ENCODE measurements at regions not wholly inside any gene's neighbourhood (a gene's known extent, or its start where the extent isn't known, plus 50 kb on each side); places are given as distances from the start of the nearest gene placed in this dataset.

DNA sequence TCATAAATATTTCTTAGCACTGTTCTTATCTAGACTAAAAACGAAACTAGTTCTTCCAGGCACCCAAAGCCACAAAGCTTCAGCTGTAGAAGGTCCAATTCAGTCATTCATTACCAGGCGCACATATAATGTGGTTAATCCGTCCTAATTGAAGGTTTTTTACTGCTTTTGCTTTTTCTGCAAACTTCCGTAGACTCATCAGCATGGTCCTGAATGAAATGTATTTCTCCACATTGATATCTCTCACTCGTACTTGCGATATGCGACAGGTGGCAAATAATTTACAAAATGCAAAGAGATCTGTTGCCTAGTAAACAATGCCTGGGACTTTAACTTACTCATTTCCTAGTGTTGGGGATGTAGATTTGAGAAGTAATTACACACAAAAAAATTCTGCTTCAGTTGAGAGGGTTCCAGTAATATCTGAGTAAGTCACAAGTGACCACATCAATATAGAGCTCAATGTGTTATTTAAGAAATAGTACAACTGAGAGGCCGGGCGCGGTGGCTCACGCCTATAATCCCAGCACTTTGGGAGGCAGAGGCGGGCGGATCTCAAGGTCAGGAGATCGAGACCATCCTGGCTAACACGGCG is 75.0 kb upstream of the MBNL1 start:
- no peak for DNase-seq (ENCODE audit: low read depth, low spot score)

DNA sequence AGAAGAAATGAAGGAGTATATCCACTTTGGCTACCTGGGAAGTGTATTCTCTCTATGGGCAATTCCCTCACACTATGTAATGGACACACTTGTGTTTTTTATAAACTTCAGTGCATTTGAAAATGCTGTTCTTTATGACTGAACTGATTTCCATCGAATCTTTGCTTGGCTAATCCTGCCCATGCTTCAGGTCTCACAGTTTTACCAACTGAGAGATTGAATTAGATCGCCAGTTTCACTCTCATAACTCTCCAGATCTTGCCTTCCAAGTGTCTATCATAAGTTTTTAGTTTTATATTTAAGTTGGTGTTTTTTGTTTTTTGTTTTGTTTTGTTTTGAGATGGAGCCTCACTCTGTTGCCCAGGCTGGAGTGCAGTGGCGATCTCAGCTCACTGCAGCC is 73.5 kb upstream of the MBNL1 start:
- no peak for DNase-seq (ENCODE audit: low read depth, low spot score)

GRCh38 chr3:152196782-152197181 is 71.9 kb upstream of the MBNL1 start:
- no peak for DNase-seq (ENCODE audit: low read depth, low spot score)

DNA sequence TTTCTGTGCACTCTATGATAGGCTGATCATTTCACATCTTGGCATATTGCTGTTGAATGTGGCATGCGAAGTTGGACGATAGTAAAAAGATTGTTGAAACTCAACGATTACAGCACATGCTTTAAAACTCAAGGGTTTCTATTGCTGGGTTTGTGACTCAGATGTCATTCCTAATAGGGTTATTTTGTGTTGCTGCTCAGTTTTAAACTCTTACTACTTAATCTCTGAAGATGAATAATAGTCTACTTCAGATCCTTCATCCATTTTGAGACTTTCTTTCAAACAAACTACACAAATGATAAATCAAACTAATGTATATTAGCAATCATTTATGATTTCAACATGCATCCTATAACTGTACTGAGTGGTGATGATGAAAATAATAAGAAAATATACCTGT is 71.3 kb upstream of the MBNL1 start:
- DNase-seq (ENCODE audit: low read depth, low spot score) = no peak

DNA sequence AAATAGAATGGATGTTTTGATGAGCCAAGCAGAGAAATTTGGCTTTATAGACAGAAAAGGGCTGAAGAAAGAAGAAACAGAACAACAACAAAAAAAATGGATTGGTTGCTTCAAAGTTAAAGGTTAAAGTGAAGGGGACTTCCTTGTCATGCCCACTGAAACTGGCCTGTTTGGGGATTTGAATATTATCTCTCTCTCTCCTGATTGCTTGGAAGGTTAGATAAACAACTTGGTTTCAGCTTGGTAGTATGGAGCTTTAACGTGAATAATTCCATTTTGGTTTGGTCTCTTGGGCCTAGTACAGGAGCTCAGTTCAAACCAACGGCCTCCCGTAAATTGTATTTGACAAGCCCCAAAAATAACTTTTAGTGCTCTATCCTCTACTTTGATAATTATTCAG is 70.8 kb upstream of the MBNL1 start:
- DNase-seq (ENCODE audit: low read depth, low spot score) = no peak

GRCh38 chr3:152198665-152199064 is 70.1 kb upstream of the MBNL1 start:
- no peak for DNase-seq (ENCODE audit: low read depth, low spot score)

- no peak for DNase-seq (ENCODE audit: low read depth, low spot score)
These were observed 69.5 kb upstream of the MBNL1 start for GRCh38 chr3:152199102-152199840.

GRCh38 chr3:152200476-152201420 is 68.0 kb upstream of the MBNL1 start:
- DNase-seq (ENCODE audit: low read depth, low spot score) = no peak

GRCh38 chr3:152202976-152203626 is 65.6 kb upstream of the MBNL1 start:
- no peak for DNase-seq (ENCODE audit: low read depth, low spot score)

- DNase-seq (ENCODE audit: low read depth, low spot score) = no peak
These were observed 65.1 kb upstream of the MBNL1 start for GRCh38 chr3:152203652-152204051.

- no peak for DNase-seq (ENCODE audit: low read depth, low spot score)
These were observed 64.5 kb upstream of the MBNL1 start for GRCh38 chr3:152204218-152204617.

DNA sequence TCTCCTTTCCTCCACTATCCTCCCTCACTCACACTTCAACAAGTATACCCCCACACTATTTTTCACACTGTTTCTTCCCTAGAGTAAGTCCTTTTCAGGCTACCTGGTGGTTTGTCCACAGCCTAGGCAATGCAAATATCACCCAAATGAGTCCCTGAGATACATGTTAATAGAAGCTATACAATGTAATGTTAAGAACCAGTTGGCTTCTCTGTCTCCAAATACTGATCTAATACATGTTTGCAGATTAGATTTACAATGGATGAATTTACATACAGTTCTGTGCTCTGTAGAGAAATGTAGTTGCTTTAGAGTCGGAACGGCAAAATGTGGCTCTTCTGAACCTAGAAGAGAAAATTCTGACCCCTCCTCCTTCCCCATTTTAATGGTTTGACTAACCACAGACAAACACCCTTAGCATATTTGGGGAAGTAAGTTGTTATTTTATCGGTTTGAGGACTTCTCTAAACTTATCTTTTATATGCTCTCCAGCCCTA is 63.6 kb upstream of the MBNL1 start:
- no peak for DNase-seq (ENCODE audit: low read depth, low spot score)

DNA sequence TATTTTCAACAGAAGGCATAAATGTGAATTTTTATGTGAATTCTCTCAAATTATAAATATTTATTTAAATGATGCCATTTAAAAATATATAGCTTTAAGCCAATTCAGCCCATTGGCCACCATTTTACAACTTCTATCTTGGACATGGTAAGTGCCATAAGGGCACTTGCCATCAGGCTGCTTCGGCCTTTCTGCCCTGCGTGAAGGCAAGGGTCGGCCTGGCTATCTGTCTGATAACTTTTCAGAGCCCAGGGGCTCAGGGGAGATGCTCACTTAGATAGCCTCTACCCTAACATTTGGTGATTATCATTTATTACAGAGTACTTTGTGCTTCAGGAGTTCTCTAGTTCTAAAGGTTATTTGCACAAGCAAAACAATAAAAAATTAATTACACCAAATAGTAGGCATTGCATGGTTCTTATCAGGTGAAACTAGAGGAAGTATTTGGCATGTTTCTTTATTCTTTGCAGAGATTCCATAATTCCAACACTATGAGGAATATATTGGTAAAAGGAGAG is 62.4 kb upstream of the MBNL1 start:
- DNase-seq (ENCODE audit: low read depth, low spot score) = no peak

DNA sequence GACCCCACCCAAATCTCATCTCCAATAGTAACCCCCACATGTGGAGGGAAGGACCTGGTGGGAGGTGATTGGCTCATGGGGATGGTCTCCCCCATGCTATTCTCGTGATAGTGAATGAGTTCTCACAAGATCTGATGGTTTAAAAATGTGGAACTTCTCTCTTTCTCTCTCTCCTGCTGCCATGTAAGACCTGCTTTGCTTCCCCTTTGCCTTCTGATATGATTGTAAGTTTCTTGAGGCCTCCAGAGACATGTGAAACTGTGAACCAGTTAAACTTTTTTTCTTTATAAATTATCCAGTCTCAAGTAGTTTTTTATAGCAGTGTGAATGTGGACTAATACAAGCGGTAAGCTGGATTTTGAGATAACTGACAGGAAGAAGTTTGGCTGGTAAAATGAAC is 60.3 kb upstream of the MBNL1 start:
- no peak for DNase-seq (ENCODE audit: low read depth, low spot score)

DNA sequence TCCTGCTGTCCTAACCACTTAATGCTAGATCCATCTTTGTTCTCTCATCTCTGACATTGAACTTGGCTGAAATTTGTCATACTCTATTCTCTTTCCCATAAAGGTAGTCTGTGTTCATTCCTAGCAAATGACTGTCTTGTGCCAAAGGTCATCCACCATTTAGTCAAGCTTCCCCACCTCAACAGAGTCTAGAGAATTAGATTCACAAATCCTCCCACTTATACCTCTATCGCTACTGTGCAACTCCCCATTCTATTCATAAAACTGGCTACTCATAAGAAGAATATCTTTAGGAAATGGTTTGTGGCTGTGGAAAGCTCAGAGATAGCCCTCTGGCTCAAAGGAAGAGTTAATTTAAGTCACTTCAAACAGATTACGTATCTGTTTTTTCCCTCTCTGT is 59.7 kb upstream of the MBNL1 start:
- DNase-seq (ENCODE audit: low read depth, low spot score) = no peak

DNA sequence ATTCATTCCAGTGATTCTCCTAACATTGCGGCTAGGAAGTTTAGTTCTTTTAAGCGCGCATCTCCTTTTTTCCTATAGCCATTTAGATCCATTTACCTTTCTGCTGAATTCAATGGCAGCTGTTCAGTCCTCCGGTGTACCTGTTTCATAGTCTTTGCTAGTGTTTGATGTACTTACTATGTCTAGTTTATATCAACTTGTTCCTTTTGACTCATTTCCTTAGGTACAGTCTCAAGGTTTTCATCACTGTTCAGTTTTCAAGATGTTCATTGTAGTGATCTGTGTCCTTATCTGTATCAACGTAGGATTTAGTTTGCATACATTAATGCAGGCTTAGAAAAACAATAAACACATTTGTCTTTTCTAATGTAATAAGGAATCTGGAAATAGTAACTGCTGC is 59.0 kb upstream of the MBNL1 start:
- DNase-seq (ENCODE audit: low read depth, low spot score) = no peak

DNA sequence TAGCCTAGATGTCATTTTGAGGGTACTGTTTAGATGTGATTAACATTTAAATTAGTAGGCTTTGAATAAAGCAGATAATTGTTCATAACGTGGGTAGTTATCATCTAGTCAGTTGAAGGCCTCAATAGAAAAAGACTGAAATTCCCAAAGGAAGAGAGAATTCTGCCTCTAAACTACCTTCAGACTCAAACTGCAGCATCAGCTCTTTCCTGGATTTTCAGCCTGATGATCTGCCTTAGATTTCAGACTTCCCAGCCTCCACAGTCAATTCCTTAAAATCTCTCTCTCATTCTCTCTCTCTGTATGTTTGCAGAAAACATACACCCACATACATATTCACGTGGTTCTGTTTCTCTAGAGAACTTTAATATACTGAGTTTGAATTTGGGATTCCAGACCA is 58.0 kb upstream of the MBNL1 start:
- DNase-seq (ENCODE audit: low read depth, low spot score) = no peak

- DNase-seq (ENCODE audit: low read depth, low spot score) = no peak
These were observed 57.1 kb upstream of the MBNL1 start for GRCh38 chr3:152211655-152212054.

DNA sequence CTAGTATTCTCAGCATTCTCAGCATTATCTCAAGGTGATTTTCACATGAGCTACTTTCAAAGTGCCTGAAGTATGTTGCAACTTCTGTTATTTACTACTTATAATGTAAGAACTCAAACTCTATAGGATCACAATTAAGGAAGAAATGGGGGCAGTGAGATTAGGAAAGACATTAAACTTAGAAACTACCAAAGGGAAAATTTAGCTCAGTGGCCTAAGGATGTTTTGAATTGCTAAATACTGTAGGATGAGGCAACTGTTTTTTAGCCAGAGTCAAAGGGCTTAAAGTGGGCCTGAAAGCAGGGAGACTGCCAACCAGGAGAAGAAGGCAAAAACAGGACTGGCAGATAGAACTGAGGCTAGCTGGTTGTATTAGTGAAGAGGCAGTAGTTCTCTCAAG is 55.5 kb upstream of the MBNL1 start:
- no peak for DNase-seq (ENCODE audit: low read depth, low spot score)

- no peak for DNase-seq (ENCODE audit: low read depth, low spot score)
These were observed 54.8 kb upstream of the MBNL1 start for GRCh38 chr3:152213938-152214337.

Measured in ELF-1 (cell line).